HG03159 (cell line): ENCODE measurements at regions not wholly inside any gene's neighbourhood (a gene's known extent, or its start where the extent isn't known, plus 50 kb on each side); places are given as distances from the start of the nearest gene placed in this dataset.

ENCODE experiments used
- ATAC-seq: cut with Tn5 transposase; IDR thresholded peaks from one replicate; pipeline ENCODE4 v1.9.1; 2021; ENCODE audit warnings: mild to moderate bottlenecking, moderate library complexity; ENCODE audit not compliant: unreplicated experiment

GRCh38 chr20:60064554-60065196 lies 106.5 kb downstream of the CDH26 start:
- no peak for ATAC-seq

DNA sequence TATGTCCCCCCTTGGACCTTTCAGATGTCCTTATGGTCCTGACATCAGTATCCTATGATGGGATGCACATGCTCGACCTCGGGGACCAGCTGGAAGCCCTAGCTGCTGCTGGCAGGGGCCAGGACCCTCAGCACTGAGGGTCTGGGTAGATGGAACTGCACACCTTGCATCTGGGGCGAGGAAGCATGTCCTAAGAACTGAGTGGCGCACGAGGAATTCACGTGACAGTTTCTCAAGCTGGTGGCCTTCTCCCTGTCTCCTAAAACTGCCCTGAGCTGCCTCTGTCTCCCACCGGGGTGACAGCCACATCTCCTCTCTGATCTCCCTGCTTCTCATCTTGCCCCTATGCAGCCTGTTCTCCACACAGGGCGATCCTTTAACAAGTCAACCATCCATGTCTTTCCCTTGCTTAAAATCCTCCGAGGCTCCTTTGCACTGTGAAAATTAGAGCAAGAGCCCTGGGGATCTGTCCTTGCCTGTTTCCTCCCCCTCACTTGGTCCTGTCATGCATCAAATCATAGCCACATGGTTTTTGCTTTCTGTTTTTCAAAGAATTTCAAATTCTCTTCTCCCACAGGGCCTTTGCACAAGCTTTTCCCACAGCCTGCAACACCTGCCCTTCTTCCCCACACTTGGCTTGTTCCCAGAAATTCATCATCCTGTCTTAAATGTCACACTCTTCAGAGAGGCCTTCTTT lies 107.7 kb downstream of the CDH26 start:
- ATAC-seq = no peak

GRCh38 chr20:60066438-60066823 lies 108.2 kb downstream of the CDH26 start:
- ATAC-seq = no peak

GRCh38 chr20:60068509-60068908 lies 110.3 kb downstream of the CDH26 start:
- no peak for ATAC-seq

- ATAC-seq = no peak
Measured at GRCh38 chr20:60069656-60070055, 111.4 kb downstream of the CDH26 start.

GRCh38 chr20:60070791-60071190 lies 112.6 kb downstream of the CDH26 start:
- ATAC-seq = no peak

DNA sequence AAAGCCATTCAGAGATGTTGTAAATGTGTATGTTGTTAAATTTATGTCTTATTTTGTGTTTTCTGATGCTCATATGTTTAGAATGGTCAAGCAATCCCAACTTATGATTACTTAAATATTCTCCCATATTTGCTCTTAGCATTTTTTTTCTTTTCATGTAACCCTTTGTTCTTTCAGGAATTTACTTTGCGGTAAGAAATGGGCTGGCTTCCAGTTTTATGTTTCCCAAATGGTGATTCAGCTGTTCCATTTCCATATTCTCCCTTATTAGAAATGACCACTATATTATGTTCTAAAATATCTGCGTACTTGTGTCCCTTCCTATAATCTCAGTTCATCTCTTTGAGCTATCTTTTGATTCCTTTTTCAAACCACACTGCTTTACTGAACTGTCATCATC lies 113.7 kb downstream of the CDH26 start:
- ATAC-seq = no peak

DNA sequence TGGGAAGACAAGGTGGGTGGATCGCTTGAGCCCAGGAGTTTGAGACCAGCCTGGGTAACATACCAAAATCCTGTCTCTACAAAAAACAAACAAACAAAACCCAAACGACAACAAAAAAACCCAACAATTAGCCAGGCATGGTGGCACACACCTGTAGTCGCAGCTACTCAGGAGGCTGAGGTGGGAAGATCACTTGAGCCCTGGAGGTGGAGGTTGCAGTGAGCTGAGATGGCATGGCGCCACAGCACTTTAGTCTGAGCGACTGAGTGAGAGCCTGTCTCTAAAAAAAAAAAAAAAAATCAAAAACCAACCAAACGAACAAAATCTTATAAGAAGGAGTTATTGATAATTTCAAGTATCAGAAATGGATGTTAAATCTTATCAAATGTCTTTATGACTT lies 114.9 kb downstream of the CDH26 start:
- ATAC-seq = no peak

GRCh38 chr20:60073504-60073903 lies 115.3 kb downstream of the CDH26 start:
- ATAC-seq = no peak

DNA sequence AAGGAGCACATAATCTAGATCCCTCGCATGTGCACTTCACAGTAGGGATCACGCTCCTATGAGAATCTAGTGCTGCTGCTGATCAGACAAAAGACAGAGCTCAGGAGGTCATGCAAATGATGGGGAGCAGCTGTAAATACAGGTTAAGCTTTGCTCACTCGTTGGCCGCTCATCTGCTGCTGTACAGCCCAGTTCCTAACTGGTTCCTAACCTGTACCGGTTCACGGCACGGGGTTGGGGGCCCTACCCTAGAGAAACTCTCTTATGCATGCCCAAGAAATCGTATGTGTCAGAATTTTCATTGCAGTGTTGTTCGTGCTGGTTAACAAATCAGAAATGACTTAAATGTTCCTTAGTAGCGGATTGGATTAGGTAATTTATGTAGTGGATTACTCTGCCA lies 116.1 kb downstream of the CDH26 start:
- ATAC-seq = no peak

GRCh38 chr20:60078351-60079250 lies 120.4 kb downstream of the CDH26 start:
- ATAC-seq = no peak

- no peak for ATAC-seq
Measured at GRCh38 chr20:60080401-60080800, 122.2 kb downstream of the CDH26 start.

DNA sequence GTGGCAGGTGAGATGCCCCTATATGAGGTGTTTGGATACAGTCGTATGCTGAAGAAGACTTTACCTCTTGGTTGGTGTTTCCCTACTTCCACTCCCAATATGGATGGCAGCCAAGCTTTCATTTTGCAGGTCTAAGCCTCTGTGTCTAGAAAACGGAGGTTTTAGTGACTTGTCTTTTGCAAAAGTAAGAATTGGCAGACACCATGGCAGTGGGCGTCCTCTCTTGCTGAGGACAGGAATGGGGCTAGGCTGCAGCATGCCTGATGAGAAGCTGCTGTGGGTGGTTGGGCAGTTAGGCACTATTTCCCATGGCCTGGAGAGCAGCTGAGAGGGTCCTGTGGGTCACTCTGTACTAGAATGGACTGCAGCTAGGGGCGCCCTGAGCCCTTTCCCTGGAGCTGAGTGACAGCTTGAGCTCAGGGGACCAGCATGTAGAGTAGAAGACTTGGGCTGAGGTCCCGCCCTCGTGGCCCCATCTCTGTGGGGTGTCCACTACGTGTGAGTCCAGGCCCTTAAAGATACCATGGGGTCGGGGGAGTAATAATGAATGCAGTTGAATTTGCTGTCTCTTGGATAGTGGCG lies 127.4 kb downstream of the CDH26 start:
- ATAC-seq = no peak

GRCh38 chr20:60086821-60087562 lies 128.8 kb downstream of the CDH26 start:
- no peak for ATAC-seq

DNA sequence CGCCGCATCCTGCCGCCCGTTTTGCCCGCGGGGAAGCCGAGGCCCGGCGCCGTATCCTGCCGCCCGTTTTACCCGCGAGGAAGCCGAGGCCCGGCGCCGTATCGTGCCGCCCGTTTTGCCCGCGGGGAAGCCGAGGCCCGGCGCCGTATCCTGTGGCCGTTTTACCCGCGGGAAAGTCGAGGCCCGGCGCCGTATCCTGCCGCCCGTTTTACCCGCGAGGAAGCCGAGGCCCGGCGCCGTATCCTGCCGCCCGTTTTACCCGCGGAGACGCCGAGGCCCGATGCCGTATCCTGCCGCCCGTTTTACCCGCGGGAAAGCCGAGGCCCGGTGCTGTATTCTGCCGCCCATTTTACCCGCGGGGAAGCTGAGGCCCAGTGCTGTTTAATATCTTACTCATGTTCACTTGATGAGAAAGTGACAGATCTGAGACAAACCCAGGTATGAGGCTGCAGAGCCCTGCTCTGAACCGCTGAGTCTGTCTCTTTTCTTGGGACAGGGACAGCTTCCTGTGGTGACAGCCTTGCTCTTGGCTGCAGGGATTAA lies 129.4 kb downstream of the CDH26 start:
- ATAC-seq = no peak

DNA sequence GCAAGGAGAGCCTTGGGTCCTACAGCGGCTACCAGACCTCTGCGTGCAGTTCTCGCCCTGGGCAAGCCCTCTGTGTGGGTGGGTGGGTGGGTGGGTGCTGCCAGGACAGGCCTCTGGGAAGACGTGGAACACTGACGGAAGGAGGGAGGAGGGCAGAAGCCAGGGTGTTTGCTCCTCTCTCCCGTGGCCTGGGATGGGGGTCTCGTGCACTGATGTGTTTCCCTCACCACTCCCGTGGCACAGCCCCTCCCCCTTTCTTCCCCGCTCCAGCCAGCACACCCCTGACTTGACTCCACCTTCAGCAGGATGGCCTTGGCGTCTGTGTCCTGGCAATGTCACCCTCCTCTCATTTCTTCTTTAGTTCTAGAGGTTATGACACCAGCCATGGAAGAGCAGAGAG lies 130.0 kb downstream of the CDH26 start:
- no peak for ATAC-seq

DNA sequence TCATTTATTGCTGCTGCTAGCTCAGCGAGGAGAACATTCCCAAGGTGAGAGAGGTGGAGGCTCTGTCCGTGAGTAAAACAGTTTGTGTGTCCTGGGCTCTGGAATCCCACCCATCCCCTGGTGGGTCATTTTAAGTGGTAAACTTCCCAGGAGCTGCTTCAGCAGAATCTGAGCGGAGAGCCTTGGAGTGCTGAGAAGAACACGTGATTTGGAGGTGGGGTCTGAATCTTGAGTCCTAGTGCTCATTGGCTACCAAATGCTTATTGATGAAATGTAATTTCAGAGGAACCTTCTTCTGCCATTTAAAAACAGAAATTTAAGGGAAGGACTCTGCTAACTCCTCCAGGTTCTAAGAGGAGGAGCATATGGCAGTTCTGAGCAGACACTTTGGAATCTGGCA lies 132.4 kb downstream of the CDH26 start:
- ATAC-seq = no peak

GRCh38 chr20:60091305-60091704 lies 133.1 kb downstream of the CDH26 start:
- no peak for ATAC-seq

GRCh38 chr20:60091861-60092260 lies 133.6 kb downstream of the CDH26 start:
- no peak for ATAC-seq

DNA sequence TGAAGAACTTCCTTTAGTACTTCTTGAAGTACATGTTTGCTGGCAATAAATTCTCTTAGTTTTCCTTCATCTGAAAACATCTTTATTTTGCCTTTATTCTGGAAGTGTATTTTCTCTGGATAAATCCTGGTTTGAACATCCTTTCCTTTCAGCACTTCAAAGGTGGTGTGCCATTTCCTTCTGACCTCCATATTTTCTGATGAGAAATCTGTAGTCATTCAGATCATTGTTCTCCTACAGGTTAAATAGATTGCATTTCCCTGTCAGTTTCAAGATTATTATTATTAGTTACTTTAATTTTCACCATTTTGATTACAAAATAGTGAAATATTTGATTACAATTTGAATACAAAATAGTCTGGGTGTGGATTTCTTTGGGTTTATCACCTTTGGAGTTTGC lies 134.5 kb downstream of the CDH26 start:
- no peak for ATAC-seq
